ENCODE measurements at regions not wholly inside any gene's neighbourhood (a gene's known extent, or its start where the extent isn't known, plus 50 kb on each side); places are given as distances from the start of the nearest gene placed in this dataset.
"Not testable (repeated sequence)": the region's sequence is repeated elsewhere in the genome, so short reads cannot be mapped to it uniquely, and the experiment has no call there.

- DNase-seq (ENCODE audit: low read depth in 2 of 3, low spot score in 2 of 3): no peak
These were observed 365.3 kb upstream of the PROX1 start for GRCh38 chr1:213622365-213623063.

DNA sequence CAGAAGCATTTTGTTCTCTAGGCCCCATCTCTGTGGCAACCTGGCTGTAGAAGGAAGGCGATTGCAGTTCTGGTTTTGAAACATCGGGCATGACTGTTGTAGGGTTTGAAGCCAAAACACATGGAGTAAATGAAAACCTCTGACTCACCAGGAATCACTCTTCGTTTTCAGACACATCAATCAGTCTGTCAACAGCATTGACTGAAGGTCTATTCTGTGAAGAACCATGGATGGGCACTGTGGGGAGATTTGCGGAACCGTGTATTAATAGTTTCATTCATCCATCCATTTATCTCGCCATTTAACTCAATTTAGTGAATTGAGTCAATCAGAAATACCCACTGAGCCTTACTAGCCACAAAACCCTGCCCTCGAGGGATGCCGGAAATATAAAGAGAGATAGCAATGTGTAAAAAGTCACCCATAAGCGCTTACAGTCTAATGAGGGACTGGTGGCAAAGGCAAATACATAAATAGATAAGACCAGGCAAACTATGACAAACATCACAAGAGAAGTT, 364.6 kb upstream of the PROX1 start:
- DNase-seq (ENCODE audit: low read depth in 2 of 3, low spot score in 2 of 3): no peak

DNA sequence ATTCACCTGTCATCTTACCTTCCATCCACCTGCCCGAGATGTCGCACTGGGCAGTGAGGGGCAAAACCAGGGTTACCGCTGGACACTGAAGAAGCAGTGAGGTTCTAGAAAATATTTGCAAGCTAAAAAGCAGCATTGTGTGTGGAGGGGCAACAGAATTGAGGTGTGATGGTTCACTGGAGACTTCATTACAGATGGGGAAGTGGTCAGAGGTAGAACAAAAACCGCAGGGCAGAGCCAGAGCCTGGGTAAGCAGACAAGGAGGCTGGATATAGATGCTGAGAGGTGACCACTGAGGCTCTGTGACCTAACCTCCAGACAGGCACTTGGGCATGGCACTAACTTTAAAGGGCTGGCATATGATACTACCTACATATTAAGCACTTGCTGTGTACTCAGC, 363.9 kb upstream of the PROX1 start:
- DNase-seq (ENCODE audit: low read depth in 2 of 3, low spot score in 2 of 3): no peak

GRCh38 chr1:213636778-213637177, 351.0 kb upstream of the PROX1 start:
- DNase-seq (ENCODE audit: low read depth in 2 of 3, low spot score in 2 of 3): not testable (repeated sequence)

DNA sequence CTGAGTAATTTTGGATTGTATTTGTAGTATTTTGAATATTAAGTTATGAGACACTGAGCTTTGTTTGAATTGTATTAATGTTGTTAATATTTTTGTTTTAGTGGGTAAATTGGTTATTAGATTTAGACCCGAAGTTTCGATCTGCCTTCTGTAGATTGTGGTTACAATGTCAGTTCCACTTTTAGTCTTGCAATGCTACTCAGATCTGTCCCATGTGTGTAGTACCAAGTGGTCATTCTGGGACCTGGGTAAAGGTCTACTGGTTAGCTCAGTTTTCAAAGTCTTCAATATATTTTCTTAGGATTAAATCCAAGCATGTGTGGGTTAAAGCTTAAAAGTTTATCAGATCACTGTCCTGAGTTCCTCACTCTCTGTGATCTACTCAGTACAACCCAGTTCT, 346.5 kb upstream of the PROX1 start:
- DNase-seq (ENCODE audit: low read depth in 2 of 3, low spot score in 2 of 3): no peak

- DNase-seq (ENCODE audit: low read depth in 2 of 3, low spot score in 2 of 3): no peak
These were observed 344.4 kb upstream of the PROX1 start for GRCh38 chr1:213643360-213643759.

DNA sequence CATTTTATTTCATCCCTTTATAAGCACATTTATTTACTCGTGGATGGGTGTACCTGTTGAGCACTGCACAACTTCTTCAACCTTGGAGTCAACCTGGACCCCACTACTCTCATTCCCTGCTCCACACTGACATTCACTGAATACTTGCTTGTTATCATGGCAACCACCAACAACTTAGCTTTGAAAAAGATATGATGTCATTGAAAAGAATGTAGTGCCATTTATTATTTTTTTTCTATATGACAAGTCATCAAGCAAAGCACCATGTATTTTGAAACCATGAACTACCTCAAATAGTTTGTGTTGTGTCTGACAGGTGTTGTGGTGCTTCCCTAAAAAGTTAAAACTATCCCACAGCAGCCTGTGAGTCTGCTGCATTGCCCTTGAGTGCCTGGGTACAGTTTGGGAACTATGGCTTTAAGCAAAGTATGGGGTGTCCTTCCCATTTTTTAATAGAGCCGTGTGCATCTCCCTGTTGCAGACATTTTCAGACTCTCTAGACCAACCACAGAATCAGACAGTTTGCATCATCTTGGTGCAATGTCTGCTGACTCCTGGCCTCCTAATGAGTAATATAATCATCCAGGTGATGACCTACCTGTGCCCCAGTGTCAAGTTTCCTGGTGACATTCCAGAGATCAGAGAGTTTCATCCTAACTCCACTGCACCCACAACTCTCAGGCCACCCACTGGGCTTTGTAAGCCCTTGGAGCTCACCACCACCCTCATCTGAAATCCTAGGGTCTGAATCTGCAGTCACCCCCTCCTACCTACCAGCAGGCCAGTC, 339.7 kb upstream of the PROX1 start:
- DNase-seq (ENCODE audit: low read depth in 2 of 3, low spot score in 2 of 3): no peak

- DNase-seq (ENCODE audit: low read depth in 2 of 3, low spot score in 2 of 3): no peak
These were observed 338.4 kb upstream of the PROX1 start for GRCh38 chr1:213649373-213649772.

GRCh38 chr1:213650603-213651002, 337.2 kb upstream of the PROX1 start:
- no peak for DNase-seq (ENCODE audit: low read depth in 2 of 3, low spot score in 2 of 3)

GRCh38 chr1:213651077-213651476, 336.7 kb upstream of the PROX1 start:
- no peak for DNase-seq (ENCODE audit: low read depth in 2 of 3, low spot score in 2 of 3)

- no peak for DNase-seq (ENCODE audit: low read depth in 2 of 3, low spot score in 2 of 3)
These were observed 335.7 kb upstream of the PROX1 start for GRCh38 chr1:213652109-213652508.

- DNase-seq (ENCODE audit: low read depth in 2 of 3, low spot score in 2 of 3): no peak
These were observed 331.7 kb upstream of the PROX1 start for GRCh38 chr1:213656039-213656438.

GRCh38 chr1:213656503-213656902, 331.3 kb upstream of the PROX1 start:
- DNase-seq (ENCODE audit: low read depth in 2 of 3, low spot score in 2 of 3): no peak

GRCh38 chr1:213657013-213657412, 330.8 kb upstream of the PROX1 start:
- DNase-seq (ENCODE audit: low read depth in 2 of 3, low spot score in 2 of 3): no peak

DNA sequence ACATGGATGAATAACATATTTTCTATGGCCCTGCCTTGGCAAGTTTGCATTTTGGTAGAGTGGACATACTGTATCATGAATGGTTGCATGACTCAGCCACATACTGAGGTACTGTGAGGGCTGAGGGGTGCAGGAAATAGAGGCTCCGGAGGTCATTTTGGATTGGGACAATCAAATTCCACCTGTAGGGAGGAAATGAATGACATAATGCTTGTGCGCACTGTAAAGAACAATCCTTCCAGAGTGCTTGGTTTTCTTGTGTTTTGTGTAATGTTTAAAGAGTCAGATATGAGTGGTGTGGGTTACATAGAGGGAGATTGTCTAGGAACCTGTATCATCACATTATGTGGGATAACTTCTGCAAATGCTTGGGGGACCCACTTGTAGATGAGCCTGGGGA, 329.9 kb upstream of the PROX1 start:
- no peak for DNase-seq (ENCODE audit: low read depth in 2 of 3, low spot score in 2 of 3)

- no peak for DNase-seq (ENCODE audit: low read depth in 2 of 3, low spot score in 2 of 3)
These were observed 329.3 kb upstream of the PROX1 start for GRCh38 chr1:213658457-213658856.

- no peak for DNase-seq (ENCODE audit: low read depth in 2 of 3, low spot score in 2 of 3)
These were observed 327.9 kb upstream of the PROX1 start for GRCh38 chr1:213659580-213660547.

GRCh38 chr1:213661302-213661701, 326.5 kb upstream of the PROX1 start:
- no peak for DNase-seq (ENCODE audit: low read depth in 2 of 3, low spot score in 2 of 3)

GRCh38 chr1:213666113-213666512, 321.7 kb upstream of the PROX1 start:
- no peak for DNase-seq (ENCODE audit: low read depth in 2 of 3, low spot score in 2 of 3)

GRCh38 chr1:213666922-213667321, 320.9 kb upstream of the PROX1 start:
- DNase-seq (ENCODE audit: low read depth in 2 of 3, low spot score in 2 of 3): no peak

GRCh38 chr1:213669512-213669911, 318.3 kb upstream of the PROX1 start:
- no peak for DNase-seq (ENCODE audit: low read depth in 2 of 3, low spot score in 2 of 3)
